ENCODE measurements at regions not wholly inside any gene's neighbourhood (a gene's known extent, or its start where the extent isn't known, plus 50 kb on each side); places are given as distances from the start of the nearest gene placed in this dataset.

GRCh38 chr4:130668859-130669258 lies 1572.9 kb downstream of the C4orf33 start:
- DNase-seq (no peak), ATAC-seq (ENCODE audit: low read depth) (no peak)
- intact Hi-C loops (cut with micrococcal nuclease): no loop called here
- TF ChIP-seq CTCF (IDR thresholded peaks at IDR 0.05): no peak
- no peak overlapping the region for H3K27ac Mint-ChIP-seq
- no peaks in the 10 kb centered on the region for H3K36me3 Mint-ChIP-seq (ENCODE audit: low read depth)
- ChIA-PET CTCF (no interaction called here), POLR2A (no interaction called here)
- H3K4me3 Mint-ChIP-seq: no peak overlapping the region
- no peaks in the 10 kb centered on the region for H3K4me1 Mint-ChIP-seq
- peaks cover 4% of the 10 kb centered on the region for H3K9me3 Mint-ChIP-seq
- H3K27me3 Mint-ChIP-seq: no peaks in the 10 kb centered on the region

- ChIA-PET POLR2A (no interaction called here), CTCF (no interaction called here)
- ATAC-seq (ENCODE audit: low read depth) (no peak), DNase-seq (no peak)
- no peaks in the 10 kb centered on the region for H3K9me3 Mint-ChIP-seq
- H3K4me1 Mint-ChIP-seq: no peaks in the 10 kb centered on the region
- H3K4me3 Mint-ChIP-seq: no peak overlapping the region
- H3K36me3 Mint-ChIP-seq (ENCODE audit: low read depth): no peaks in the 10 kb centered on the region
- intact Hi-C loops (cut with micrococcal nuclease): no loop called here
- TF ChIP-seq CTCF (IDR thresholded peaks at IDR 0.05): no peak
- no peak overlapping the region for H3K27ac Mint-ChIP-seq
- H3K27me3 Mint-ChIP-seq: no peaks in the 10 kb centered on the region
Observed at GRCh38 chr4:130675266-130675665, 1579.3 kb downstream of the C4orf33 start.

GRCh38 chr4:130689181-130689580 lies 1593.2 kb downstream of the C4orf33 start:
- ATAC-seq (ENCODE audit: low read depth) (no peak), DNase-seq (no peak)
- no peaks in the 10 kb centered on the region for H3K27me3 Mint-ChIP-seq
- H3K4me1 Mint-ChIP-seq: no peaks in the 10 kb centered on the region
- TF ChIP-seq CTCF (IDR thresholded peaks at IDR 0.05): no peak
- no peak overlapping the region for H3K4me3 Mint-ChIP-seq
- H3K9me3 Mint-ChIP-seq: peaks cover 5% of the 10 kb centered on the region
- no peaks in the 10 kb centered on the region for H3K36me3 Mint-ChIP-seq (ENCODE audit: low read depth)
- intact Hi-C loops (cut with micrococcal nuclease): no loop called here
- ChIA-PET POLR2A (no interaction called here), CTCF (no interaction called here)
- H3K27ac Mint-ChIP-seq: no peak overlapping the region

- DNase-seq (no peak), ATAC-seq (ENCODE audit: low read depth) (no peak)
- H3K4me1 Mint-ChIP-seq: no peaks in the 10 kb centered on the region
- no peaks in the 10 kb centered on the region for H3K9me3 Mint-ChIP-seq
- no peaks in the 10 kb centered on the region for H3K27me3 Mint-ChIP-seq
- no peaks in the 10 kb centered on the region for H3K36me3 Mint-ChIP-seq (ENCODE audit: low read depth)
- intact Hi-C loops (cut with micrococcal nuclease): no loop called here
- ChIA-PET CTCF (no interaction called here), POLR2A (no interaction called here)
- H3K4me3 Mint-ChIP-seq: no peak overlapping the region
- no peak for TF ChIP-seq CTCF (IDR thresholded peaks at IDR 0.05)
- no peak overlapping the region for H3K27ac Mint-ChIP-seq
Observed at GRCh38 chr4:130698251-130698650, 1602.3 kb downstream of the C4orf33 start.

- H3K36me3 Mint-ChIP-seq (ENCODE audit: low read depth): no peaks in the 10 kb centered on the region
- H3K9me3 Mint-ChIP-seq: no peaks in the 10 kb centered on the region
- ChIA-PET POLR2A (no interaction called here), CTCF (no interaction called here)
- no peak for DNase-seq
- H3K27me3 Mint-ChIP-seq: no peaks in the 10 kb centered on the region
- no peak overlapping the region for H3K27ac Mint-ChIP-seq
- no peak for ATAC-seq (ENCODE audit: low read depth)
- intact Hi-C loops (cut with micrococcal nuclease): no loop called here
- H3K4me3 Mint-ChIP-seq: no peak overlapping the region
- no peaks in the 10 kb centered on the region for H3K4me1 Mint-ChIP-seq
- TF ChIP-seq CTCF (IDR thresholded peaks at IDR 0.05): no peak
Observed at GRCh38 chr4:130699004-130699403, 1603.1 kb downstream of the C4orf33 start.

Measured in activated B cell treated with CpG ODN at 0.5 μM for 24 hours (primary cell).